ENCODE measurements at regions not wholly inside any gene's neighbourhood (a gene's known extent, or its start where the extent isn't known, plus 50 kb on each side); places are given as distances from the start of the nearest gene placed in this dataset.

DNA sequence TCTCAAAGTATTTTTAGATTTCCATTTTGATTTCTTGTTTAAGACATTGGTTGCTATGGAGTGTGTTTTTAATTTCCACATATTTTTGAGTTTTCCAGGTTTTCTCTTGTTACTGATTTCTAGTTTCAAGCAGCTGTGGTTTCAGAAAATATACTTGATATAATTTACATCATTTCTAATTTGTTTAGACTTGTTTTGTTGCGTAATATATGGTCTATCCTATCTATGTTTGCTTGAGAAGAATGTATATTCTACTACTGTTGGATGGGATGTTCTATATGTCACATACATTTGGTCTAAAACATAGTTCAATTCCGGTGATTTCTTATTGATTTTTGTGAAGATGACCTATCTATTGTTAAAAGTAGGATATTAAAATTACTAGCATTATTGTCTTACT is 170.5 kb upstream of the EMCN start:
- Histone ChIP-seq H3K79me2 (ENCODE audit: control insufficient read depth, insufficient read depth, low read length) (no peaks in the 10 kb centered on the region), H3K9ac (replicated peaks; ENCODE audit: extremely low read depth, insufficient read depth, low read length) (no peak overlapping the region), H3K36me3 (ENCODE audit: control insufficient read depth in 2 of 2, extremely low read depth in 1 of 2, insufficient read depth in 2 of 2, low read length in 2 of 2) (no peaks in the 10 kb centered on the region), H3K4me1 (ENCODE audit: control insufficient read depth, extremely low read depth, insufficient read depth, low read length) (no peaks in the 10 kb centered on the region), H3K9me3 (replicated peaks; ENCODE audit: control insufficient read depth, insufficient read depth, low read length) (no peaks in the 10 kb centered on the region), H3K9me1 (replicated peaks; ENCODE audit: control insufficient read depth, extremely low read depth, insufficient read depth, low read length) (no peaks in the 10 kb centered on the region), H3K27me3 (ENCODE audit: control insufficient read depth in 2 of 2, insufficient read depth in 2 of 2, low read length in 2 of 2) (no peaks in the 10 kb centered on the region), H4K20me1 (replicated peaks; ENCODE audit: control insufficient read depth, extremely low read depth, insufficient read depth, low read length) (no peaks in the 10 kb centered on the region), H3K4me3 (replicated peaks in 1 of 3; ENCODE audit: insufficient read depth in 1 of 3, low read depth in 1 of 3, low read length in 3 of 3) (no peak overlapping the region), H3K4me2 (ENCODE audit: insufficient read depth, low read length) (no peak overlapping the region), H3K27ac (ENCODE audit: insufficient read depth, low read depth, low read length) (no peak overlapping the region), H2AFZ (ENCODE audit: low read depth, low read length) (no peak overlapping the region)
- no peak for FAIRE-seq
- intact Hi-C loops (cut with micrococcal nuclease) (no loop called here), dilution Hi-C loops (cut with MboI; ENCODE audit: extremely low pct_ligation_motif_present, low sequenced_read_pairs) (no loop called here)
- BruUV-seq (replicated peaks): no TSS peak
- POLR2A ChIA-PET: no interaction called here
- DNase-seq (ENCODE audit: low read depth, low spot score): no peak
- CTCF ChIA-PET: no interaction called here
- TF ChIP-seq GATA2 (IDR thresholded peaks at IDR 0.05; ENCODE audit: insufficient read depth, insufficient read length, low read depth, low read length): no peak
- TF ChIP-seq, protein P1, sequence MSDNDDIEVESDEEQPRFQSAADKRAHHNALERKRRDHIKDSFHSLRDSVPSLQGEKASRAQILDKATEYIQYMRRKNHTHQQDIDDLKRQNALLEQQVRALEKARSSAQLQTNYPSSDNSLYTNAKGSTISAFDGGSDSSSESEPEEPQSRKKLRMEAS (IDR thresholded peaks at IDR 0.05; ENCODE audit: insufficient read depth, insufficient read length): no peak
- TF ChIP-seq POLR2AphosphoS5 (IDR thresholded peaks at IDR 0.05; ENCODE audit: insufficient read depth, low read depth, low read length): no peak
- TF ChIP-seq MYC (IDR thresholded peaks at IDR 0.05; ENCODE audit: low read depth, low read length): no peak

DNA sequence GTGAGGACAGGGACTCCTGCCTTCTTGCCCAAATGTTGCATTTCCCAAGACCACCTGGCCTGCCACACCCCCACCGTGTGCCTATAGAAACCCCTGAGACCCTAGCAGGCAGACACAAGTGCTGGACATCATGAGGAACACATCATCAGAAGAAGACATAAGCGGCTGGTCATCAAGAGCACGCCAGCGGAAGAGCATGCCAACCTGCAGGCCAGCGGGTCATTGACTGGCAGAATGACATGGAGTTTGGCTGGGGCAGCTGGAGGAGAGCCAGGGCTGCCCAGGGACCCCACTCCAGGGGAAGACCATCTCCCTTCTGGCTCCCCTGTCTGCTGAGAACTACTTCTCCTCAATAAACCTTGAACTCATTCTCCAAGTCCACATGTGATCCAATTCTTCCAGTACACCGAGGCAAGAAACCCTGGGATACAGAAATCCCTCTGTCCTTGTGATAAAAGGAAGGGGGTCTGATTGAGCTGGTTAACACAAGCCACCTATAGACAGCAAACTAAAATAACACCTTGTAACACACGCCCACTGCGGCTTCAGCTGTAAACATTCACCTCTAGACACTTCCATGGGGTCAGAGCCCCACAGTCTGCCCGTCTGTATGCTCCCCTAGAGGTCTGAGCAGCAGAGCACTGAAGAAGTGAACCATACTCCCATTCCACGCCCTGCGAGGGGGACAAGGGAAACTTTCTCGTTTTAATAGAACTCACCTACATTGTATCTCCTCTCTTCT is 164.8 kb upstream of the EMCN start:
- dilution Hi-C loops (cut with MboI; ENCODE audit: extremely low pct_ligation_motif_present, low sequenced_read_pairs): no loop called here
- Histone ChIP-seq H2AFZ (ENCODE audit: low read depth, low read length) (no peak overlapping the region), H3K27me3 (ENCODE audit: control insufficient read depth in 2 of 2, insufficient read depth in 2 of 2, low read length in 2 of 2) (no peaks in the 10 kb centered on the region), H3K79me2 (ENCODE audit: control insufficient read depth, insufficient read depth, low read length) (no peaks in the 10 kb centered on the region), H3K27ac (ENCODE audit: insufficient read depth, low read depth, low read length) (no peak overlapping the region), H3K9me1 (replicated peaks; ENCODE audit: control insufficient read depth, extremely low read depth, insufficient read depth, low read length) (no peaks in the 10 kb centered on the region), H3K4me1 (ENCODE audit: control insufficient read depth, extremely low read depth, insufficient read depth, low read length) (no peaks in the 10 kb centered on the region), H3K4me2 (ENCODE audit: insufficient read depth, low read length) (no peak overlapping the region), H3K36me3 (ENCODE audit: control insufficient read depth in 2 of 2, extremely low read depth in 1 of 2, insufficient read depth in 2 of 2, low read length in 2 of 2) (no peaks in the 10 kb centered on the region), H4K20me1 (replicated peaks; ENCODE audit: control insufficient read depth, extremely low read depth, insufficient read depth, low read length) (no peaks in the 10 kb centered on the region), H3K9me3 (replicated peaks; ENCODE audit: control insufficient read depth, insufficient read depth, low read length) (no peaks in the 10 kb centered on the region), H3K4me3 (replicated peaks in 1 of 3; ENCODE audit: insufficient read depth in 1 of 3, low read depth in 1 of 3, low read length in 3 of 3) (no peak overlapping the region), H3K9ac (replicated peaks; ENCODE audit: extremely low read depth, insufficient read depth, low read length) (no peak overlapping the region)
- DNase-seq (ENCODE audit: low read depth, low spot score) (no peak), FAIRE-seq (no peak)
- TF ChIP-seq FOS (IDR thresholded peaks at IDR 0.05; ENCODE audit: borderline replicate concordance, insufficient read depth, low read length) (no peak), GATA2 (IDR thresholded peaks at IDR 0.05; ENCODE audit: insufficient read depth, insufficient read length, low read depth, low read length) (no peak), EZH2 (IDR thresholded peaks at IDR 0.05; ENCODE audit: borderline replicate concordance, low read depth, low read length, severe bottlenecking) (no peak), POLR2A (IDR thresholded peaks at IDR 0.05; ENCODE audit: low read depth, low read length) (no peak)
- TF ChIP-seq, protein P1 (IDR thresholded peaks at IDR 0.05; ENCODE audit: insufficient read depth, insufficient read length): no peak
- intact Hi-C loops (cut with micrococcal nuclease): no loop called here
- CTCF ChIA-PET: no interaction called here
- POLR2A ChIA-PET: no interaction called here
- no TSS peak for BruUV-seq (replicated peaks)

Measured in endothelial cell of umbilical vein (primary cell).